GM23338 (cell line): ENCODE measurements at regions not wholly inside any gene's neighbourhood (a gene's known extent, or its start where the extent isn't known, plus 50 kb on each side); places are given as distances from the start of the nearest gene placed in this dataset.

ENCODE experiments used
- EZH2 ChIP-seq: fragments of 200-600 bp; sonication (generic); IDR thresholded peaks from one replicate; pipeline ENCODE4 v1.8.0; 2017; ENCODE audit warnings: antibody characterized with exemption, mild to moderate bottlenecking, low read depth; ENCODE audit not compliant: unreplicated experiment
- EZH2phosphoT487 ChIP-seq: fragments of 200-600 bp; sonication (generic); IDR thresholded peaks from one replicate; pipeline ENCODE4 v1.8.1; 2018; ENCODE audit warnings: antibody characterized with exemption; ENCODE audit not compliant: unreplicated experiment
- JUNB ChIP-seq: IDR thresholded peaks from one replicate; pipeline ENCODE4 v1.6.1; 2016; ENCODE audit warnings: antibody characterized with exemption; ENCODE audit not compliant: unreplicated experiment
- STAT1 ChIP-seq: IDR thresholded peaks from one replicate; pipeline ENCODE4 v1.6.1; 2016; ENCODE audit warnings: antibody characterized with exemption; ENCODE audit not compliant: unreplicated experiment
- ZNF331 ChIP-seq: fragments of 250-450 bp; sonication (Bioruptor Pico); IDR thresholded peaks from 2 replicates; pipeline ENCODE4 v1.5.0; 2020; ENCODE audit warnings: low read depth, mild to moderate bottlenecking, moderate library complexity
- TF ChIP-seq, protein P1 (sequence below), 2 experiments: fragments of 200-600 bp in 1 of 2; sonication (generic) in 1 of 2; conservative IDR thresholded peaks; 2 replicates each; pipeline versions ENCODE4 v1.5.1 to v1.6.1; 2016 to 2017; ENCODE audit warnings: antibody characterized with exemption in 2 of 2, low read depth in 2 of 2, mild to moderate bottlenecking in 2 of 2, moderate library complexity in 1 of 2
- TF ChIP-seq, protein P2 (sequence below): IDR thresholded peaks from one replicate; pipeline ENCODE4 v1.6.1; 2018; ENCODE audit warnings: antibody characterized with exemption; ENCODE audit not compliant: unreplicated experiment

DNA sequence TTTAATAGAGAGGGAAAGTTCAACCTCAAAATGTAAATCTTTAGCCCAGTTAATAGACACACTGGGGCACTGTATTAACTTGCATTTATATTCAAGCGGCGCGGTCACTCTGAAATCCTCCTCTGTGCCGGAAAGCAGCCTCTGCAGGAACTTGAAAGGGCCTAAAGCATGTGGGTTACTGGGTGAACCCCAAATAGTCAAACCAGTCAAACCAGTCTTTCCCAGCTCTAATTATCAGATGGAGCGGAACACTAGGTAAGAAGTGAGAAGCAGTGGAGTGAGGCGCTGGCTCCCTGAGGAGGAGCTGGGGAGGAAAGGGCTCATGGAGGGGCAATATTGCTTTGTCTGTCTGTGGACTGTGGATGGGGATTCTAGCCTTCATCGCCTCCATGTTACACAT is 531.3 kb downstream of the QKI start:
- TF ChIP-seq, protein P1, sequence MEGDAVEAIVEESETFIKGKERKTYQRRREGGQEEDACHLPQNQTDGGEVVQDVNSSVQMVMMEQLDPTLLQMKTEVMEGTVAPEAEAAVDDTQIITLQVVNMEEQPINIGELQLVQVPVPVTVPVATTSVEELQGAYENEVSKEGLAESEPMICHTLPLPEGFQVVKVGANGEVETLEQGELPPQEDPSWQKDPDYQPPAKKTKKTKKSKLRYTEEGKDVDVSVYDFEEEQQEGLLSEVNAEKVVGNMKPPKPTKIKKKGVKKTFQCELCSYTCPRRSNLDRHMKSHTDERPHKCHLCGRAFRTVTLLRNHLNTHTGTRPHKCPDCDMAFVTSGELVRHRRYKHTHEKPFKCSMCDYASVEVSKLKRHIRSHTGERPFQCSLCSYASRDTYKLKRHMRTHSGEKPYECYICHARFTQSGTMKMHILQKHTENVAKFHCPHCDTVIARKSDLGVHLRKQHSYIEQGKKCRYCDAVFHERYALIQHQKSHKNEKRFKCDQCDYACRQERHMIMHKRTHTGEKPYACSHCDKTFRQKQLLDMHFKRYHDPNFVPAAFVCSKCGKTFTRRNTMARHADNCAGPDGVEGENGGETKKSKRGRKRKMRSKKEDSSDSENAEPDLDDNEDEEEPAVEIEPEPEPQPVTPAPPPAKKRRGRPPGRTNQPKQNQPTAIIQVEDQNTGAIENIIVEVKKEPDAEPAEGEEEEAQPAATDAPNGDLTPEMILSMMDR (conservative IDR thresholded peaks at IDR 0.05; ENCODE audit: low read depth in 2 of 2), result no peak
- TF ChIP-seq EZH2phosphoT487 (no peak), EZH2 (no peak), STAT1 (no peak), JUNB (no peak), ZNF331 (no peak)
- TF ChIP-seq, protein P2, sequence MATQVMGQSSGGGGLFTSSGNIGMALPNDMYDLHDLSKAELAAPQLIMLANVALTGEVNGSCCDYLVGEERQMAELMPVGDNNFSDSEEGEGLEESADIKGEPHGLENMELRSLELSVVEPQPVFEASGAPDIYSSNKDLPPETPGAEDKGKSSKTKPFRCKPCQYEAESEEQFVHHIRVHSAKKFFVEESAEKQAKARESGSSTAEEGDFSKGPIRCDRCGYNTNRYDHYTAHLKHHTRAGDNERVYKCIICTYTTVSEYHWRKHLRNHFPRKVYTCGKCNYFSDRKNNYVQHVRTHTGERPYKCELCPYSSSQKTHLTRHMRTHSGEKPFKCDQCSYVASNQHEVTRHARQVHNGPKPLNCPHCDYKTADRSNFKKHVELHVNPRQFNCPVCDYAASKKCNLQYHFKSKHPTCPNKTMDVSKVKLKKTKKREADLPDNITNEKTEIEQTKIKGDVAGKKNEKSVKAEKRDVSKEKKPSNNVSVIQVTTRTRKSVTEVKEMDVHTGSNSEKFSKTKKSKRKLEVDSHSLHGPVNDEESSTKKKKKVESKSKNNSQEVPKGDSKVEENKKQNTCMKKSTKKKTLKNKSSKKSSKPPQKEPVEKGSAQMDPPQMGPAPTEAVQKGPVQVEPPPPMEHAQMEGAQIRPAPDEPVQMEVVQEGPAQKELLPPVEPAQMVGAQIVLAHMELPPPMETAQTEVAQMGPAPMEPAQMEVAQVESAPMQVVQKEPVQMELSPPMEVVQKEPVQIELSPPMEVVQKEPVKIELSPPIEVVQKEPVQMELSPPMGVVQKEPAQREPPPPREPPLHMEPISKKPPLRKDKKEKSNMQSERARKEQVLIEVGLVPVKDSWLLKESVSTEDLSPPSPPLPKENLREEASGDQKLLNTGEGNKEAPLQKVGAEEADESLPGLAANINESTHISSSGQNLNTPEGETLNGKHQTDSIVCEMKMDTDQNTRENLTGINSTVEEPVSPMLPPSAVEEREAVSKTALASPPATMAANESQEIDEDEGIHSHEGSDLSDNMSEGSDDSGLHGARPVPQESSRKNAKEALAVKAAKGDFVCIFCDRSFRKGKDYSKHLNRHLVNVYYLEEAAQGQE, result no peak
